ENCODE measurements at regions not wholly inside any gene's neighbourhood (a gene's known extent, or its start where the extent isn't known, plus 50 kb on each side); places are given as distances from the start of the nearest gene placed in this dataset.

- Mint-ChIP-seq H3K4me1 (ENCODE audit: low read depth, unreplicated experiment) (peaks cover 15% of the 10 kb centered on the region), H3K4me3 (ENCODE audit: unreplicated experiment) (no peak overlapping the region)
These were observed 154.9 kb downstream of the FOXA2 start for GRCh38 chr20:22429175-22430153.

GRCh38 chr20:22428051-22428450 is 156.3 kb downstream of the FOXA2 start:
- ChIA-PET POLR2A (no interaction called here), CTCF (no interaction called here)
- Mint-ChIP-seq H3K9me3 (ENCODE audit: unreplicated experiment) (no peaks in the 10 kb centered on the region), H3K36me3 (ENCODE audit: insufficient read depth, unreplicated experiment) (no peaks in the 10 kb centered on the region), H3K27ac (ENCODE audit: unreplicated experiment) (no peak overlapping the region), H3K4me3 (ENCODE audit: unreplicated experiment) (no peak overlapping the region), H3K4me1 (ENCODE audit: low read depth, unreplicated experiment) (peaks cover 24% of the 10 kb centered on the region), H3K27me3 (ENCODE audit: insufficient read depth, unreplicated experiment) (no peaks in the 10 kb centered on the region)
- intact Hi-C loops (cut with micrococcal nuclease; ENCODE audit: unreplicated experiment), result no loop called here
- BruUV-seq (replicated peaks), result no TSS peak
- H3K4me3 ChIP-seq (ENCODE audit: low read depth, low read length), result no peak overlapping the region
- peaks cover 24% of the 10 kb centered on the region for H3K4me1 ChIP-seq
- H3K36me3 ChIP-seq (ENCODE audit: control insufficient read depth, insufficient read depth, low read length), result no peaks in the 10 kb centered on the region
- no peak for DNase-seq
- no peaks in the 10 kb centered on the region for H3K27me3 ChIP-seq (replicated peaks; ENCODE audit: control insufficient read depth, insufficient read depth, low read length)
- no peaks in the 10 kb centered on the region; the same call in 1 of the 2 replicates for H3K9me3 ChIP-seq
- TF ChIP-seq CTCF (IDR thresholded peaks at IDR 0.05; ENCODE audit: insufficient read depth in 1 of 2, low read depth in 1 of 2, low read length in 1 of 2, severe bottlenecking in 1 of 2, unreplicated experiment in 1 of 2), result no peak

More at GRCh38 chr20:22429175-22430153, 154.9 kb downstream of the FOXA2 start:
- BruUV-seq (replicated peaks), result no TSS peak
- H3K36me3 Mint-ChIP-seq (ENCODE audit: insufficient read depth, unreplicated experiment), result no peaks in the 10 kb centered on the region
- no peaks in the 10 kb centered on the region for H3K36me3 ChIP-seq (ENCODE audit: control insufficient read depth, insufficient read depth, low read length)
- H3K9me3 ChIP-seq, result no peaks in the 10 kb centered on the region; the same call in 1 of the 2 replicates
- POLR2A ChIA-PET, result no interaction called here
- H3K27ac Mint-ChIP-seq (ENCODE audit: unreplicated experiment), result no peak overlapping the region
- H3K27me3 ChIP-seq (replicated peaks; ENCODE audit: control insufficient read depth, insufficient read depth, low read length), result no peaks in the 10 kb centered on the region
- peaks cover 8% of the 10 kb centered on the region for H3K9me3 Mint-ChIP-seq (ENCODE audit: unreplicated experiment)
- CTCF ChIA-PET, result no interaction called here
- H3K4me3 ChIP-seq (ENCODE audit: low read depth, low read length), result no peak overlapping the region
- no peak for DNase-seq
- TF ChIP-seq CTCF (IDR thresholded peaks at IDR 0.05; ENCODE audit: insufficient read depth in 1 of 2, low read depth in 1 of 2, low read length in 1 of 2, severe bottlenecking in 1 of 2, unreplicated experiment in 1 of 2), result no peak
- no peaks in the 10 kb centered on the region for H3K27me3 Mint-ChIP-seq (ENCODE audit: insufficient read depth, unreplicated experiment)
- peaks cover 24% of the 10 kb centered on the region for H3K4me1 ChIP-seq
- intact Hi-C loops (cut with micrococcal nuclease; ENCODE audit: unreplicated experiment), result no loop called here

- POLR2A ChIA-PET, result no interaction called here
These were observed 157.6 kb downstream of the FOXA2 start for GRCh38 chr20:22426772-22427171.

More at GRCh38 chr20:22426772-22427171, 157.6 kb downstream of the FOXA2 start:
- Mint-ChIP-seq H3K27ac (ENCODE audit: unreplicated experiment) (no peak overlapping the region), H3K27me3 (ENCODE audit: insufficient read depth, unreplicated experiment) (no peaks in the 10 kb centered on the region), H3K36me3 (ENCODE audit: insufficient read depth, unreplicated experiment) (no peaks in the 10 kb centered on the region), H3K9me3 (ENCODE audit: unreplicated experiment) (no peaks in the 10 kb centered on the region), H3K4me1 (ENCODE audit: low read depth, unreplicated experiment) (peaks cover 24% of the 10 kb centered on the region), H3K4me3 (ENCODE audit: unreplicated experiment) (no peak overlapping the region)
- Histone ChIP-seq H3K9me3 (no peaks in the 10 kb centered on the region; the same call in 1 of the 2 replicates), H3K27me3 (replicated peaks; ENCODE audit: control insufficient read depth, insufficient read depth, low read length) (no peaks in the 10 kb centered on the region), H3K36me3 (ENCODE audit: control insufficient read depth, insufficient read depth, low read length) (no peaks in the 10 kb centered on the region), H3K4me3 (ENCODE audit: low read depth, low read length) (no peak overlapping the region), H3K4me1 (peaks cover 24% of the 10 kb centered on the region)
- no TSS peak for BruUV-seq (replicated peaks)
- intact Hi-C loops (cut with micrococcal nuclease; ENCODE audit: unreplicated experiment), result no loop called here
- no peak for DNase-seq
- CTCF ChIA-PET, result no interaction called here
- TF ChIP-seq CTCF (IDR thresholded peaks at IDR 0.05; ENCODE audit: insufficient read depth in 1 of 2, low read depth in 1 of 2, low read length in 1 of 2, severe bottlenecking in 1 of 2, unreplicated experiment in 1 of 2), result no peak

All from Caco-2 (cell line).